ENCODE measurements at regions not wholly inside any gene's neighbourhood (a gene's known extent, or its start where the extent isn't known, plus 50 kb on each side); places are given as distances from the start of the nearest gene placed in this dataset.

GRCh38 chr13:40404407-40404806 lies 262.0 kb downstream of the FOXO1 start (continued):
- TF ChIP-seq ZBED1 (IDR thresholded peaks at IDR 0.05; ENCODE audit: borderline replicate concordance): no peak

GRCh38 chr13:40404967-40405716 lies 261.3 kb downstream of the FOXO1 start:
- H3K36me3 ChIP-seq (ENCODE audit: control insufficient read depth in 2 of 2, insufficient read depth in 2 of 2, low read length in 1 of 2): no peaks in the 10 kb centered on the region
- H3K9ac ChIP-seq (ENCODE audit: control insufficient read depth, insufficient read depth, low read length): no peak overlapping the region
- no peaks in the 10 kb centered on the region; a peak in 1 of 4 replicates for H3K27me3 ChIP-seq (replicated peaks in 1 of 2; ENCODE audit: control insufficient read depth in 2 of 2, insufficient read depth in 2 of 2, low read length in 1 of 2)
- TF ChIP-seq IKZF1 (conservative IDR thresholded peaks at IDR 0.05) (no peak), MEF2A (IDR thresholded peaks at IDR 0.05; ENCODE audit: insufficient read depth, low read depth, low read length) (no peak), HDGF (IDR thresholded peaks at IDR 0.05) (no peak), ZNF207 (IDR thresholded peaks at IDR 0.05; ENCODE audit: borderline replicate concordance) (no peak), RFX5 (IDR thresholded peaks at IDR 0.05; ENCODE audit: low read depth, low read length) (no peak)
- DNase-seq (ENCODE audit: low read depth, low spot score): no peak
- POLR2A ChIA-PET: no interaction called here
- intact Hi-C loops (cut with micrococcal nuclease; ENCODE audit: unreplicated experiment): no loop called here
- FAIRE-seq: no peak
- H4K20me1 ChIP-seq (ENCODE audit: control insufficient read depth, insufficient read depth): no peaks in the 10 kb centered on the region
- 55% methylated on average over 4 of the region's 4 CpGs for WGBS (ENCODE audit: insufficient coverage, insufficient replicate concordance, low lambda C conversion rate, missing lambda C conversion rate)
- ATAC-seq: no peak
- in situ Hi-C loops (cut with MboI): no loop called here
- CTCF ChIA-PET: no interaction called here
- peaks cover 12% of the 10 kb centered on the region for H3K4me1 ChIP-seq (ENCODE audit: control insufficient read depth, insufficient read depth, low read length)
- no peaks in the 10 kb centered on the region for H3K79me2 ChIP-seq (ENCODE audit: control insufficient read depth, insufficient read depth, low read length)
- no peak overlapping the region for H2AFZ ChIP-seq (ENCODE audit: control insufficient read depth, low read depth, low read length)
- no TSS peak for BruUV-seq (replicated peaks)
- H3K27ac ChIP-seq (ENCODE audit: control insufficient read depth, insufficient read depth): no peak overlapping the region
- RAD21 ChIA-PET (ENCODE audit: unreplicated experiment): no interaction called here
- H3K9me3 ChIP-seq (replicated peaks; ENCODE audit: control insufficient read depth, insufficient read depth, low read length): no peaks in the 10 kb centered on the region; the same call in 1 of the 3 replicates
- no peak overlapping the region for H3K4me3 ChIP-seq
- H3K4me2 ChIP-seq (ENCODE audit: control insufficient read depth, insufficient read depth): no peak overlapping the region
- SMC1A ChIA-PET (ENCODE audit: uncharacterized antibody, unreplicated experiment): no interaction called here
